ENCODE measurements at regions not wholly inside any gene's neighbourhood (a gene's known extent, or its start where the extent isn't known, plus 50 kb on each side); places are given as distances from the start of the nearest gene placed in this dataset.

- TF ChIP-seq, protein P1, sequence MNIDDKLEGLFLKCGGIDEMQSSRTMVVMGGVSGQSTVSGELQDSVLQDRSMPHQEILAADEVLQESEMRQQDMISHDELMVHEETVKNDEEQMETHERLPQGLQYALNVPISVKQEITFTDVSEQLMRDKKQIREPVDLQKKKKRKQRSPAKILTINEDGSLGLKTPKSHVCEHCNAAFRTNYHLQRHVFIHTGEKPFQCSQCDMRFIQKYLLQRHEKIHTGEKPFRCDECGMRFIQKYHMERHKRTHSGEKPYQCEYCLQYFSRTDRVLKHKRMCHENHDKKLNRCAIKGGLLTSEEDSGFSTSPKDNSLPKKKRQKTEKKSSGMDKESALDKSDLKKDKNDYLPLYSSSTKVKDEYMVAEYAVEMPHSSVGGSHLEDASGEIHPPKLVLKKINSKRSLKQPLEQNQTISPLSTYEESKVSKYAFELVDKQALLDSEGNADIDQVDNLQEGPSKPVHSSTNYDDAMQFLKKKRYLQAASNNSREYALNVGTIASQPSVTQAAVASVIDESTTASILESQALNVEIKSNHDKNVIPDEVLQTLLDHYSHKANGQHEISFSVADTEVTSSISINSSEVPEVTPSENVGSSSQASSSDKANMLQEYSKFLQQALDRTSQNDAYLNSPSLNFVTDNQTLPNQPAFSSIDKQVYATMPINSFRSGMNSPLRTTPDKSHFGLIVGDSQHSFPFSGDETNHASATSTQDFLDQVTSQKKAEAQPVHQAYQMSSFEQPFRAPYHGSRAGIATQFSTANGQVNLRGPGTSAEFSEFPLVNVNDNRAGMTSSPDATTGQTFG (tag by site-specific recombination; IDR thresholded peaks at IDR 0.05; ENCODE audit: borderline replicate concordance) = no peak
Observed at GRCh38 chr1:94668528-94668927, 127.0 kb upstream of the F3 start (continued).

DNA sequence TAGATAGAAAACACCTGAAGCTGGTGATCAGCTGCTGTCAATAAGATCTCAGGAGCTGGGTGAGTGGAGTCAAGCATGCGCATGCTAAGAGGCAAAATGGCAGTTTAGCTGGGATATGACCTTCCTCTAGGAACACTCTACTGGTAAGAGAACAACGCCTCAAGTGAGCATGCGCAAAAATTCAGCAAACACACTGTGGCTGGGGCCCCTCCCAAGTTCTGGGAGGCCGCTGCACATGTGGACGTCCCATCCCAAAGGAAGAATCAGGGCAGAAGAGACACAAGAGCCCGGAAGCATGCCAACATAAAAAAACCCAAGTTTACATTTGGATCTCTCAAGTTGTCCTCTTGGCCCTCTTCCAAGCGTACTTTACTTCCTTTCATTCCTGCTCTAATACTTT is 126.3 kb upstream of the F3 start:
- TF ChIP-seq ZNF112 (tag by site-specific recombination; IDR thresholded peaks at IDR 0.05) (no peak), ZNF155 (tag by site-specific recombination; IDR thresholded peaks at IDR 0.05) (no peak), ZNF747 (tag by site-specific recombination; IDR thresholded peaks at IDR 0.05) (no peak), SP3 (tag by site-specific recombination; IDR thresholded peaks at IDR 0.05) (no peak), KLF8 (tag by site-specific recombination; IDR thresholded peaks at IDR 0.05) (no peak), ZNF629 (tag by site-specific recombination; IDR thresholded peaks at IDR 0.05) (no peak), HOXA7 (CRISPR knock-in tag; IDR thresholded peaks at IDR 0.05; ENCODE audit: borderline replicate concordance) (no peak), ZNF623 (tag by site-specific recombination; IDR thresholded peaks at IDR 0.05) (no peak)
- TF ChIP-seq, protein P2, sequence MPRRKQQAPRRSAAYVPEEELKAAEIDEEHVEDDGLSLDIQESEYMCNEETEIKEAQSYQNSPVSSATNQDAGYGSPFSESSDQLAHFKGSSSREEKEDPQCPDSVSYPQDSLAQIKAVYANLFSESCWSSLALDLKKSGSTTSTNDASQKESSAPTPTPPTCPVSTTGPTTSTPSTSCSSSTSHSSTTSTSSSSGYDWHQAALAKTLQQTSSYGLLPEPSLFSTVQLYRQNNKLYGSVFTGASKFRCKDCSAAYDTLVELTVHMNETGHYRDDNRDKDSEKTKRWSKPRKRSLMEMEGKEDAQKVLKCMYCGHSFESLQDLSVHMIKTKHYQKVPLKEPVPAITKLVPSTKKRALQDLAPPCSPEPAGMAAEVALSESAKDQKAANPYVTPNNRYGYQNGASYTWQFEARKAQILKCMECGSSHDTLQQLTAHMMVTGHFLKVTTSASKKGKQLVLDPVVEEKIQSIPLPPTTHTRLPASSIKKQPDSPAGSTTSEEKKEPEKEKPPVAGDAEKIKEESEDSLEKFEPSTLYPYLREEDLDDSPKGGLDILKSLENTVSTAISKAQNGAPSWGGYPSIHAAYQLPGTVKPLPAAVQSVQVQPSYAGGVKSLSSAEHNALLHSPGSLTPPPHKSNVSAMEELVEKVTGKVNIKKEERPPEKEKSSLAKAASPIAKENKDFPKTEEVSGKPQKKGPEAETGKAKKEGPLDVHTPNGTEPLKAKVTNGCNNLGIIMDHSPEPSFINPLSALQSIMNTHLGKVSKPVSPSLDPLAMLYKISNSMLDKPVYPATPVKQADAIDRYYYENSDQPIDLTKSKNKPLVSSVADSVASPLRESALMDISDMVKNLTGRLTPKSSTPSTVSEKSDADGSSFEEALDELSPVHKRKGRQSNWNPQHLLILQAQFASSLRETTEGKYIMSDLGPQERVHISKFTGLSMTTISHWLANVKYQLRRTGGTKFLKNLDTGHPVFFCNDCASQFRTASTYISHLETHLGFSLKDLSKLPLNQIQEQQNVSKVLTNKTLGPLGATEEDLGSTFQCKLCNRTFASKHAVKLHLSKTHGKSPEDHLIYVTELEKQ (tag by site-specific recombination; IDR thresholded peaks at IDR 0.05; ENCODE audit: borderline replicate concordance) = no peak
- ChIA-PET CTCF (no interaction called here), POLR2A (no interaction called here)
- Histone ChIP-seq H3K4me3 (ENCODE audit: low read depth, low read length) (no peak overlapping the region), H3K4me1 (ENCODE audit: control insufficient read depth, insufficient read depth, low read length) (no peaks in the 10 kb centered on the region), H3K36me3 (ENCODE audit: control insufficient read depth in 2 of 2, insufficient read depth in 1 of 2, low read length in 2 of 2) (no peaks in the 10 kb centered on the region), H3K9me3 (ENCODE audit: control insufficient read depth, insufficient read depth, low read depth, low read length) (no peaks in the 10 kb centered on the region), H3K27ac (ENCODE audit: extremely low read depth, low read depth, low read length) (no peak overlapping the region)

GRCh38 chr1:94666797-94667196 is 125.2 kb upstream of the F3 start:
- ChIA-PET CTCF (no interaction called here), POLR2A (no interaction called here)
- no peak for TF ChIP-seq ZEB2 (tag by site-specific recombination; IDR thresholded peaks at IDR 0.05)
- no peak for TF ChIP-seq ZNF626 (tag by site-specific recombination; IDR thresholded peaks at IDR 0.05)
- TF ChIP-seq ZNF610 (tag by site-specific recombination; IDR thresholded peaks at IDR 0.05; ENCODE audit: borderline replicate concordance) = no peak
- TF ChIP-seq ZNF747 (tag by site-specific recombination; IDR thresholded peaks at IDR 0.05) = no peak
- no peak for TF ChIP-seq PRDM4 (tag by site-specific recombination; IDR thresholded peaks at IDR 0.05)
- no peak for TF ChIP-seq ZNF621 (tag by site-specific recombination; IDR thresholded peaks at IDR 0.05)
- TF ChIP-seq ZSCAN30 (tag by site-specific recombination; IDR thresholded peaks at IDR 0.05) = no peak
- H3K27ac ChIP-seq (ENCODE audit: extremely low read depth, low read depth, low read length) = no peak overlapping the region
- no peak overlapping the region for H3K4me3 ChIP-seq (ENCODE audit: low read depth, low read length)
- H3K9me3 ChIP-seq (ENCODE audit: control insufficient read depth, insufficient read depth, low read depth, low read length) = no peaks in the 10 kb centered on the region
- H3K36me3 ChIP-seq (ENCODE audit: control insufficient read depth in 2 of 2, insufficient read depth in 1 of 2, low read length in 2 of 2) = no peaks in the 10 kb centered on the region
- H3K4me1 ChIP-seq (ENCODE audit: control insufficient read depth, insufficient read depth, low read length) = peaks cover under 1% of the 10 kb centered on the region; the same call in 1 of the 2 replicates
